Upper lobe of left lung (tissue), 6 donors: ENCODE measurements at regions not wholly inside any gene's neighbourhood (a gene's known extent, or its start where the extent isn't known, plus 50 kb on each side); places are given as distances from the start of the nearest gene placed in this dataset.

ENCODE experiments used
- ATAC-seq, 2 donors: fragments of 200-7000 bp; cut with Tn5 transposase; one replicate each; pipeline ENCODE4 v1.9.1; 2022; ENCODE audit warnings: mild to moderate bottlenecking in 2 of 2, moderate library complexity in 2 of 2; ENCODE audit not compliant: low FRiP score in 2 of 2
- DNase-seq, 2 donors: peaks; one replicate each; pipeline ENCODE4 v3.0.0-alpha.2; 2019 to 2020
- H3K27ac ChIP-seq, 4 donors: fragments of 200-600 bp; sonication (generic); one replicate each; pipeline ENCODE4 v1.5.1; 2016 to 2019
- H3K27me3 ChIP-seq, 4 donors: fragments of 200-600 bp; sonication (generic); one replicate each; pipeline ENCODE4 v1.5.1; 2017 to 2019
- H3K36me3 ChIP-seq, 4 donors: fragments of 200-600 bp; sonication (generic); one replicate each; pipeline ENCODE4 v1.5.1; 2016 to 2019
- H3K4me1 ChIP-seq, 4 donors: fragments of 200-600 bp; sonication (generic); one replicate each; pipeline ENCODE4 v1.5.1; 2018 to 2019
- H3K4me3 ChIP-seq, 4 donors: fragments of 200-600 bp; sonication (generic); one replicate each; pipeline ENCODE4 v1.5.1; 2017 to 2019; ENCODE audit warnings: mild to moderate bottlenecking in 2 of 4, moderate library complexity in 1 of 4
- H3K9me3 ChIP-seq, 4 donors: fragments of 200-600 bp; sonication (generic); one replicate each; pipeline ENCODE4 v1.5.1; 2018 to 2019
- EP300 ChIP-seq, 4 donors: sonication (generic); formaldehyde crosslinking; IDR thresholded peaks; one replicate each; pipeline ENCODE4 v1.5.1; 2017; ENCODE audit warnings: antibody characterized with exemption in 4 of 4, control low read depth in 2 of 4
- POLR2A ChIP-seq, 4 donors: fragments of 450-650 bp; IDR thresholded peaks; one replicate each; pipeline ENCODE4 v1.5.1; 2016 to 2017; ENCODE audit warnings: antibody characterized with exemption in 4 of 4, mild to moderate bottlenecking in 2 of 4
- POLR2AphosphoS5 ChIP-seq, 2 donors: sonication (generic); formaldehyde crosslinking; IDR thresholded peaks; one replicate each; pipeline ENCODE4 v1.5.1; 2017; ENCODE audit warnings: antibody characterized with exemption in 2 of 2
- WGBS, 2 donors: methylation state at CpG; one replicate each; pipeline ENCODE4 v1.1.5; 2017 to 2018; 5-methylcytosine and 5-hydroxymethylcytosine counted together
- TF ChIP-seq, protein P1 (sequence below), 6 experiments: fragments of 450-650 bp in 4 of 6; fragments of 200-600 bp in 2 of 6; sonication (generic) in 2 of 6; IDR thresholded peaks; one replicate each; pipeline ENCODE4 v1.5.1; 2016 to 2019; ENCODE audit warnings: antibody characterized with exemption in 6 of 6
- donor health status: DM: no; HTN: no; CAD: no; lungs with moderate emphysema.
- donor health status: DM: no; HTN: yes; CAD: no; lungs with severe emphysema.

DNA sequence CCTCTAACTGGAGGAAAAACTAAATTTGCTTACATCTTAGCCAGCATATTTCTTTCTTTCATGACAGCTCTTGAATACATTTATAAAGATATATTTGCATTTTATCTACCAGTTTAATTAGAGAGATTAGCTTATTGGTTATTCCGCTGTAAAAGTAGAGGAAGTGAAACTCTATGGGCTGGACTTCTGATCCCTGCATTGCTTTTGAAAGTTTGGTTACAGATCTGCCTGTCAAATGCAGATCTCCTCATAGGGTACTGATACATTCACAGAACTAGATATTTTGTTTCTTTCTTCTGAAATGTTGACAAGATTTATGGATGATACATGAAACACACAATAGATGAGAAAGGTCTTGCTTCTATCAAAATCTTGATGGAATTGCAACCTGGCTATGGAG is 581.4 kb upstream of the AADAT start:
- Histone ChIP-seq H3K27me3 (no peaks in the 10 kb centered on the region), H3K36me3 (no peaks in the 10 kb centered on the region), H3K27ac (no peak overlapping the region), H3K4me1 (no peaks in the 10 kb centered on the region), H3K9me3 (no peaks in the 10 kb centered on the region), H3K4me3 (no peak overlapping the region)
- TF ChIP-seq POLR2A (IDR thresholded peaks at IDR 0.05) (no peak), POLR2AphosphoS5 (IDR thresholded peaks at IDR 0.05) (no peak), EP300 (IDR thresholded peaks at IDR 0.05) (no peak)
- TF ChIP-seq, protein P1, sequence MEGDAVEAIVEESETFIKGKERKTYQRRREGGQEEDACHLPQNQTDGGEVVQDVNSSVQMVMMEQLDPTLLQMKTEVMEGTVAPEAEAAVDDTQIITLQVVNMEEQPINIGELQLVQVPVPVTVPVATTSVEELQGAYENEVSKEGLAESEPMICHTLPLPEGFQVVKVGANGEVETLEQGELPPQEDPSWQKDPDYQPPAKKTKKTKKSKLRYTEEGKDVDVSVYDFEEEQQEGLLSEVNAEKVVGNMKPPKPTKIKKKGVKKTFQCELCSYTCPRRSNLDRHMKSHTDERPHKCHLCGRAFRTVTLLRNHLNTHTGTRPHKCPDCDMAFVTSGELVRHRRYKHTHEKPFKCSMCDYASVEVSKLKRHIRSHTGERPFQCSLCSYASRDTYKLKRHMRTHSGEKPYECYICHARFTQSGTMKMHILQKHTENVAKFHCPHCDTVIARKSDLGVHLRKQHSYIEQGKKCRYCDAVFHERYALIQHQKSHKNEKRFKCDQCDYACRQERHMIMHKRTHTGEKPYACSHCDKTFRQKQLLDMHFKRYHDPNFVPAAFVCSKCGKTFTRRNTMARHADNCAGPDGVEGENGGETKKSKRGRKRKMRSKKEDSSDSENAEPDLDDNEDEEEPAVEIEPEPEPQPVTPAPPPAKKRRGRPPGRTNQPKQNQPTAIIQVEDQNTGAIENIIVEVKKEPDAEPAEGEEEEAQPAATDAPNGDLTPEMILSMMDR (IDR thresholded peaks at IDR 0.05): no peak
- DNase-seq: no peak
- ATAC-seq: no peak
- WGBS, 2 donors: 40 to 94% methylated on average over 1 of the region's 1 CpG

GRCh38 chr4:170667814-170668213 is 578.1 kb upstream of the AADAT start:
- H3K9me3 ChIP-seq: no peaks in the 10 kb centered on the region
- ATAC-seq: no peak
- H3K4me1 ChIP-seq: no peaks in the 10 kb centered on the region
- no peak for TF ChIP-seq POLR2AphosphoS5 (IDR thresholded peaks at IDR 0.05)
- no peak for TF ChIP-seq EP300 (IDR thresholded peaks at IDR 0.05)
- TF ChIP-seq, protein P1 (IDR thresholded peaks at IDR 0.05): no peak
- no peak for TF ChIP-seq POLR2A (IDR thresholded peaks at IDR 0.05)
- no peak for DNase-seq
- no peaks in the 10 kb centered on the region for H3K36me3 ChIP-seq
- no peak overlapping the region for H3K27ac ChIP-seq
- no peaks in the 10 kb centered on the region for H3K27me3 ChIP-seq
- 85 to 92% methylated on average over 4 of the region's 4 CpGs for WGBS, 2 donors
- H3K4me3 ChIP-seq: no peak overlapping the region

DNA sequence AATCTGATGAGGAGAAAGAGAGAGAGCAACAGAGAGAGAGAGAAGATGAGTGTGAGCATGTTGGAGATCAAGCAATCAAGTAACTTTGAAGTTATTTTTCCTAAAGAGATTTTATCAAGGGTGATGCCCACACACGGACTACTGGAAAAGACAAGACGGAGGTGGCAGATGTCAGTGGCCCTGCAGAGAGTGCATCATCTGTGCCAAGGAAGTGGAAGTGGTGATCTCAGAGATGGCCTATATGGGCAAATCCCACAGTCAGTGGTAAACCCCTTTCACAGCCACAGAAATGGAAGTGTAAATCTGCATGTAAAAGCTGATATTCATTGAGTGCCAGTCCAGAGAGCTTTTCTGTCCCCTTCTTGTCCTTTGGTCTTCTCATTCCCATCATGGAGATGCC is 577.2 kb upstream of the AADAT start:
- H3K4me3 ChIP-seq: no peak overlapping the region
- no peak for ATAC-seq
- DNase-seq: no peak
- WGBS, 2 donors: 65 to 75% methylated on average over 2 of the region's 2 CpGs
- H3K9me3 ChIP-seq: no peaks in the 10 kb centered on the region
- no peaks in the 10 kb centered on the region for H3K36me3 ChIP-seq
- TF ChIP-seq POLR2A (IDR thresholded peaks at IDR 0.05) (no peak), POLR2AphosphoS5 (IDR thresholded peaks at IDR 0.05) (no peak), EP300 (IDR thresholded peaks at IDR 0.05) (no peak)
- TF ChIP-seq, protein P1 (IDR thresholded peaks at IDR 0.05): no peak
- H3K27me3 ChIP-seq: no peaks in the 10 kb centered on the region
- H3K4me1 ChIP-seq: no peaks in the 10 kb centered on the region
- no peak overlapping the region for H3K27ac ChIP-seq

- 63 to 73% methylated on average over 4 of the region's 4 CpGs for WGBS, 2 donors
These were observed 572.5 kb upstream of the AADAT start for GRCh38 chr4:170662250-170662649.

DNA sequence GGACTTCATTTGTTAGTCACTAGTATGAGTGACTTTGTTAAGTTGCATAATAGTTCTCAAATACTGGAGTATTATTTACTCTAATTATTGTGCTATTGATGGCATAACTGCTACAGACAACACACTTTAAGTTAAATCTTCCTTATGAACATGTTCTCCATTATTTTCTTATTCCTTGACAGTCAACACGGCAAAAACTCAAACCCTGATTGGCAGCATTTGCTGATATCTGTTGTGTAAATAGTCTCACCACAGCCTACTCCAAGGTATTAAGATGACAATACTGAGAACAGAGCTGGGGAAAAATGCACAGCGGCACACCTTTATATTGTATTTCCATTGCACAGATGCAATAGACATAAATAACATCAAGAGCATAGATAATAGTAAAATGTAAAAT is 568.0 kb upstream of the AADAT start:
- H3K4me3 ChIP-seq: no peak overlapping the region
- no peaks in the 10 kb centered on the region for H3K4me1 ChIP-seq
- ATAC-seq (no peak), DNase-seq (no peak)
- H3K36me3 ChIP-seq: no peaks in the 10 kb centered on the region
- H3K27ac ChIP-seq: no peak overlapping the region
- 66 to 94% methylated on average over 2 of the region's 2 CpGs for WGBS, 2 donors
- TF ChIP-seq EP300 (IDR thresholded peaks at IDR 0.05) (no peak), POLR2AphosphoS5 (IDR thresholded peaks at IDR 0.05) (no peak), POLR2A (IDR thresholded peaks at IDR 0.05) (no peak)
- TF ChIP-seq, protein P1 (IDR thresholded peaks at IDR 0.05): no peak
- H3K9me3 ChIP-seq: no peaks in the 10 kb centered on the region
- no peaks in the 10 kb centered on the region for H3K27me3 ChIP-seq

More at GRCh38 chr4:170662250-170662649, 572.5 kb upstream of the AADAT start:
- TF ChIP-seq EP300 (IDR thresholded peaks at IDR 0.05): no peak
- no peak for TF ChIP-seq POLR2A (IDR thresholded peaks at IDR 0.05)
- TF ChIP-seq, protein P1 (IDR thresholded peaks at IDR 0.05): no peak
- no peak for TF ChIP-seq POLR2AphosphoS5 (IDR thresholded peaks at IDR 0.05)
- H3K36me3 ChIP-seq: no peaks in the 10 kb centered on the region
- ATAC-seq: no peak
- no peak overlapping the region for H3K4me3 ChIP-seq
- H3K27ac ChIP-seq: no peak overlapping the region
- H3K27me3 ChIP-seq: no peaks in the 10 kb centered on the region
- no peak for DNase-seq
- H3K4me1 ChIP-seq: no peaks in the 10 kb centered on the region
- no peaks in the 10 kb centered on the region for H3K9me3 ChIP-seq
